ENCODE measurements at regions not wholly inside any gene's neighbourhood (a gene's known extent, or its start where the extent isn't known, plus 50 kb on each side); places are given as distances from the start of the nearest gene placed in this dataset.

- no peak for FAIRE-seq
These were observed 368.8 kb upstream of the KIRREL3 start for GRCh38 chr11:127369356-127369755.

- FAIRE-seq: no peak
These were observed 362.3 kb upstream of the KIRREL3 start for GRCh38 chr11:127362754-127363308.

- FAIRE-seq: no peak
These were observed 357.6 kb upstream of the KIRREL3 start for GRCh38 chr11:127358160-127358559.

GRCh38 chr11:127350476-127350875, 349.9 kb upstream of the KIRREL3 start:
- FAIRE-seq: no peak

- FAIRE-seq: no peak
These were observed 345.4 kb upstream of the KIRREL3 start for GRCh38 chr11:127345819-127346459.

- no peak for FAIRE-seq
These were observed 339.9 kb upstream of the KIRREL3 start for GRCh38 chr11:127340438-127340837.

- FAIRE-seq: no peak
These were observed 338.8 kb upstream of the KIRREL3 start for GRCh38 chr11:127339376-127339775.

- no peak for FAIRE-seq
These were observed 338.1 kb upstream of the KIRREL3 start for GRCh38 chr11:127338380-127339259.

- FAIRE-seq: no peak
These were observed 333.9 kb upstream of the KIRREL3 start for GRCh38 chr11:127334466-127334865.

GRCh38 chr11:127332896-127333295, 332.3 kb upstream of the KIRREL3 start:
- no peak for FAIRE-seq

- FAIRE-seq: no peak
These were observed 329.5 kb upstream of the KIRREL3 start for GRCh38 chr11:127330044-127330443.

- no peak for FAIRE-seq
These were observed 307.7 kb upstream of the KIRREL3 start for GRCh38 chr11:127308291-127308690.

GRCh38 chr11:127307700-127308099, 307.1 kb upstream of the KIRREL3 start:
- FAIRE-seq: no peak

GRCh38 chr11:127304634-127305033, 304.1 kb upstream of the KIRREL3 start:
- FAIRE-seq: no peak

GRCh38 chr11:127288926-127289325, 288.4 kb upstream of the KIRREL3 start:
- no peak for FAIRE-seq

- FAIRE-seq: no peak
These were observed 281.0 kb upstream of the KIRREL3 start for GRCh38 chr11:127281534-127281933.

- no peak for FAIRE-seq
These were observed 275.2 kb upstream of the KIRREL3 start for GRCh38 chr11:127275774-127276173.

- FAIRE-seq: no peak
These were observed 273.7 kb upstream of the KIRREL3 start for GRCh38 chr11:127274328-127274676.

- FAIRE-seq: no peak
These were observed 273.2 kb upstream of the KIRREL3 start for GRCh38 chr11:127273593-127274327.

- no peak for FAIRE-seq
These were observed 270.3 kb upstream of the KIRREL3 start for GRCh38 chr11:127270851-127271250.

- FAIRE-seq: no peak
These were observed 269.3 kb upstream of the KIRREL3 start for GRCh38 chr11:127269911-127270310.

GRCh38 chr11:127268932-127269331, 268.4 kb upstream of the KIRREL3 start:
- FAIRE-seq: no peak

GRCh38 chr11:127268521-127268920, 268.0 kb upstream of the KIRREL3 start:
- FAIRE-seq: no peak
